Astrocyte (in vitro differentiated cells and primary cell): ENCODE measurements at regions not wholly inside any gene's neighbourhood (a gene's known extent, or its start where the extent isn't known, plus 50 kb on each side); places are given as distances from the start of the nearest gene placed in this dataset.

Source experiments
- EZH2 ChIP-seq: IDR thresholded peaks from 2 replicates; pipeline ENCODE4 v1.6.1; 2012; ENCODE audit warnings: mild to moderate bottlenecking, low read length, inconsistent platforms; ENCODE audit not compliant: insufficient read depth
- TF ChIP-seq, protein P1 (sequence below): IDR thresholded peaks from 2 replicates; pipeline ENCODE4 v1.5.1; 2011; ENCODE audit warnings: low read depth, mild to moderate bottlenecking, inconsistent platforms, low read length, moderate library complexity; ENCODE audit not compliant: insufficient read depth

DNA sequence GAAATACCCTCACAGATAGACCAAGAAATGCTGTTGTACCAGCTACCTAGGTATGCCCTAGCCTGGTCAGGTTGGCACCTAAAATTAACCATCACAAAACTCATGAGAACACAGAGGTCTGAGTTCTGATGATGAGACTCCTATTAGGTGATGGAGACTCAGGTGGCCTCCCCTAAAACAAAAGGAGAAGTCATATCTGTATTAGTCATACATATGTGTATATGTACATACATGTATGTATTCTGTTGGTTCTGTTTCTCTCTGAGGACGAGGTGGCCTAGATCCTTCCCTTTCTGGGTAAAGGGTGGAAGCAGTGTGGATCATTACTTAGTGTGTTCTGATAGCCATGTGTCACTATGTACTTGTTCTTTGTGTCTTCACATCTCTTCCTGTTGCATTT is 207.2 kb upstream of the PRSS1 start:
- TF ChIP-seq, protein P1, sequence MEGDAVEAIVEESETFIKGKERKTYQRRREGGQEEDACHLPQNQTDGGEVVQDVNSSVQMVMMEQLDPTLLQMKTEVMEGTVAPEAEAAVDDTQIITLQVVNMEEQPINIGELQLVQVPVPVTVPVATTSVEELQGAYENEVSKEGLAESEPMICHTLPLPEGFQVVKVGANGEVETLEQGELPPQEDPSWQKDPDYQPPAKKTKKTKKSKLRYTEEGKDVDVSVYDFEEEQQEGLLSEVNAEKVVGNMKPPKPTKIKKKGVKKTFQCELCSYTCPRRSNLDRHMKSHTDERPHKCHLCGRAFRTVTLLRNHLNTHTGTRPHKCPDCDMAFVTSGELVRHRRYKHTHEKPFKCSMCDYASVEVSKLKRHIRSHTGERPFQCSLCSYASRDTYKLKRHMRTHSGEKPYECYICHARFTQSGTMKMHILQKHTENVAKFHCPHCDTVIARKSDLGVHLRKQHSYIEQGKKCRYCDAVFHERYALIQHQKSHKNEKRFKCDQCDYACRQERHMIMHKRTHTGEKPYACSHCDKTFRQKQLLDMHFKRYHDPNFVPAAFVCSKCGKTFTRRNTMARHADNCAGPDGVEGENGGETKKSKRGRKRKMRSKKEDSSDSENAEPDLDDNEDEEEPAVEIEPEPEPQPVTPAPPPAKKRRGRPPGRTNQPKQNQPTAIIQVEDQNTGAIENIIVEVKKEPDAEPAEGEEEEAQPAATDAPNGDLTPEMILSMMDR, result no peak
- no peak for TF ChIP-seq EZH2
